Endothelial cell of hepatic sinusoid (primary cell): ENCODE measurements at regions not wholly inside any gene's neighbourhood (a gene's known extent, or its start where the extent isn't known, plus 50 kb on each side); places are given as distances from the start of the nearest gene placed in this dataset.
"Not testable (repeated sequence)": the region's sequence is repeated elsewhere in the genome, so short reads cannot be mapped to it uniquely, and the experiment has no call there.

Experiments used
- in situ Hi-C: cut with HindIII; loops from 2 replicates; pipeline ENCODE4 v1.10.0; 2017; ENCODE audit warnings: low sequenced_read_pairs

- in situ Hi-C loops = no loop called here
Measured at GRCh38 chr6:30810813-30811339, 66.5 kb upstream of the IER3 start.

DNA sequence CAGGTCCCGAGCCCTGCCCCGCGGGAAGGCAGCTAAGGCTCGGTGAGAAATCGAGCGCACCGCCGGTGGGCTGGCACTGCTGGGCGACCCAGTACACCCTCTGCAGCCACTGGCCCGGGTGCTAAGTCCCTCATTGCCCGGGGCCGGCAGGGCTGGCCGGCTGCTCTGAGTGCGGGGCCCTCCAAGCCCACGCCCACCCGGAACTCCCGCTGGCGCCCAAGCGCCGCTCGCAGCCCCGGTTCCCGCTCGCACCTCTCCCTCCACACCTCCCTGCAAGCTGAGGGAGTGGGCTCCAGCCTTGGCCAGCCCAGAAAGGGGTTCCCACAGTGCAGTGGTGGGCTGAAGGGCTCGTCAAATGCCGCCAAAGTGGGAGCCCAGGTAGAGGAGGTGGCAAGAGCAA lies 63.2 kb upstream of the IER3 start:
- in situ Hi-C loops = not testable (repeated sequence)

GRCh38 chr6:30806581-30807183 lies 62.3 kb upstream of the IER3 start:
- in situ Hi-C loops = no loop called here

- in situ Hi-C loops = no loop called here
Measured at GRCh38 chr6:30804333-30804732, 60.0 kb upstream of the IER3 start.

DNA sequence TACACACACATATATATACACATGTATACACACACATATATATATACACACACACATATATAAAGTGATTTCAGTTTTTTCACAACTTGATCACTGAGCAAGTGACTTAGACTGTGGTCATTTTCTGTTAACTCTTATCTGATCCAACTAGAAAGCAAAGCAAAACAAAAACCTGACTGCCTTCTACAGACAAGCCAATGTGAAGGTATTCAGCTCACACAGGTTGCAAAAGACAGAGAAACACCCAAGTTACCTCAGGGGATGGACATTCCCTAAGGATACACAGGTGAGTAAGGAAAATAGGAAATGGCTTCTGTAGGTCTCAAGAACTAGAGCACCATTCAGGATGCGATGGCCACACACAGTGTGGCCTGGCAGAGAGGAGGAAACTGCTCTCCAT lies 58.4 kb upstream of the IER3 start:
- in situ Hi-C loops = no loop called here

GRCh38 chr6:30801950-30802349 lies 57.6 kb upstream of the IER3 start:
- in situ Hi-C loops = no loop called here

- in situ Hi-C loops = no loop called here
Measured at GRCh38 chr6:30800871-30801270, 56.5 kb upstream of the IER3 start.

DNA sequence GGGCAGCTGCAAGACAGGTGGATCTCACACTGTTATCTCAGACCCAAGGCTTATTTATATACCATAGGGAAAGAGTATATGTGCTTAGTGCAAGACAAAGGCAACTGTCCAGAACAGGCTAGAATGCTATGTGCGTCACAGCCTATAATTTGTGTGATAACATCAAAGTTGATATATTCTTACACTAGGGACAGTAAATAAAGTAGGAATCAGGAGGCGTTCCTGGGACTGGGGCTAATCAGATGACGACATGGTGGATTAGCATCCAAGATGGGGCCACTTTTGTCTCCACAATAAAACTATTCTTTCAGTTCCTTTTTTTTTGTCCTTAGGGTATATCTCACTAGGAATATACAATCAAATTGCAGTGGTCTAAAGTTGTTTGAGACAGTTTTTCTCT lies 54.9 kb upstream of the IER3 start:
- in situ Hi-C loops = loop anchor here (5.0 kb wide), 1 partner anchor 68 kb away; no protein-coding TSS in a partner anchor

- in situ Hi-C loops = loop anchor here (5.0 kb wide), 1 partner anchor 69 kb away; no protein-coding TSS in a partner anchor
Measured at GRCh38 chr6:30798494-30798893, 54.1 kb upstream of the IER3 start.

- in situ Hi-C loops = loop anchor here (5.0 kb wide), 1 partner anchor 72 kb away; no protein-coding TSS in a partner anchor
Measured at GRCh38 chr6:30795549-30796293, 51.4 kb upstream of the IER3 start.
